Neural progenitor cell (in vitro differentiated cells): ENCODE measurements at regions not wholly inside any gene's neighbourhood (a gene's known extent, or its start where the extent isn't known, plus 50 kb on each side); places are given as distances from the start of the nearest gene placed in this dataset.

Source experiments
- DNase-seq: peaks from one replicate; pipeline ENCODE4 v3.0.0-alpha.2; 2016; ENCODE audit warnings: low spot score
- H2AFZ ChIP-seq: fragments of 200-600 bp; sonication (generic); replicated peaks from 2 replicates; pipeline ENCODE4 v1.6.1; 2016; ENCODE audit warnings: antibody characterized with exemption
- H3F3A ChIP-seq: fragments of 200-600 bp; sonication (generic); 2 replicates; pipeline ENCODE4 v1.6.1; 2016; ENCODE audit warnings: antibody characterized with exemption, low read depth
- H3K27ac ChIP-seq: fragments of 200-600 bp; sonication (generic); 2 replicates; pipeline ENCODE4 v1.5.1; 2016; ENCODE audit warnings: mild to moderate bottlenecking
- H3K27me3 ChIP-seq: fragments of 200-600 bp; sonication (generic); 2 replicates; pipeline ENCODE4 v1.6.1; 2016; ENCODE audit warnings: mild to moderate bottlenecking, moderate library complexity
- H3K36me3 ChIP-seq: fragments of 200-600 bp; sonication (generic); 2 replicates; pipeline ENCODE4 v1.5.1; 2016
- H3K4me1 ChIP-seq: fragments of 200-600 bp; sonication (generic); 2 replicates; pipeline ENCODE4 v1.6.1; 2016; ENCODE audit warnings: mixed run types
- H3K4me2 ChIP-seq: fragments of 200-600 bp; sonication (generic); 2 replicates; pipeline ENCODE4 v1.6.1; 2016
- H3K4me3 ChIP-seq: fragments of 200-600 bp; sonication (generic); 2 replicates; pipeline ENCODE4 v1.5.1; 2016
- H3K79me2 ChIP-seq: fragments of 200-600 bp; sonication (generic); 2 replicates; pipeline ENCODE4 v1.6.1; 2016; ENCODE audit warnings: low read depth
- H3K9ac ChIP-seq: fragments of 200-600 bp; sonication (generic); 2 replicates; pipeline ENCODE4 v1.6.1; 2016
- H3K9me3 ChIP-seq: fragments of 200-600 bp; sonication (generic); 2 replicates; pipeline ENCODE4 v1.5.1; 2016; ENCODE audit warnings: low read depth
- H4K20me1 ChIP-seq: fragments of 200-600 bp; sonication (generic); 2 replicates; pipeline ENCODE4 v1.6.1; 2016; ENCODE audit warnings: low read depth
- H3K27ac Mint-ChIP-seq: 3 replicates; pipeline ENCODE4 v1.8.0; 2021; ENCODE audit warnings: mixed read lengths
- H3K27me3 Mint-ChIP-seq: 2 replicates; pipeline ENCODE4 v1.8.0; 2022; ENCODE audit warnings: low read depth, mild to moderate bottlenecking, inconsistent platforms, moderate library complexity, mixed read lengths; ENCODE audit not compliant: insufficient read depth
- H3K36me3 Mint-ChIP-seq: 3 replicates; pipeline ENCODE4 v1.8.0; 2021; ENCODE audit warnings: mixed read lengths
- H3K4me1 Mint-ChIP-seq: 3 replicates; pipeline ENCODE4 v1.8.0; 2021; ENCODE audit warnings: mixed read lengths
- H3K4me3 Mint-ChIP-seq: 3 replicates; pipeline ENCODE4 v1.8.0; 2021; ENCODE audit warnings: mild to moderate bottlenecking, moderate library complexity, mixed read lengths
- H3K9me3 Mint-ChIP-seq: 3 replicates; pipeline ENCODE4 v1.8.0; 2020; ENCODE audit warnings: mixed read lengths
- CTCF ChIP-seq: fragments of 200-600 bp; sonication (generic); IDR thresholded peaks from 2 replicates; pipeline ENCODE4 v1.5.1; 2017; ENCODE audit warnings: antibody characterized with exemption, mild to moderate bottlenecking
- EZH2 ChIP-seq: fragments of 200-600 bp; sonication (generic); IDR thresholded peaks from 2 replicates; pipeline ENCODE4 v1.6.1; 2017; ENCODE audit warnings: antibody characterized with exemption, mild to moderate bottlenecking, moderate library complexity
- EZH2phosphoT487 ChIP-seq: fragments of 200-600 bp; sonication (generic); IDR thresholded peaks from 2 replicates; pipeline ENCODE4 v1.6.1; 2017; ENCODE audit warnings: antibody characterized with exemption

GRCh38 chr7:53811555-53812079, 730.6 kb upstream of the VSTM2A start:
- TF ChIP-seq CTCF (no peak), EZH2 (no peak), EZH2phosphoT487 (no peak)
- Histone ChIP-seq H4K20me1 (no peaks in the 10 kb centered on the region), H3K27ac (no peak overlapping the region), H3K36me3 (no peaks in the 10 kb centered on the region), H3F3A (no peaks in the 10 kb centered on the region), H3K4me1 (no peaks in the 10 kb centered on the region), H3K9me3 (no peaks in the 10 kb centered on the region), H3K27me3 (no peaks in the 10 kb centered on the region), H3K9ac (no peak overlapping the region), H3K4me2 (no peak overlapping the region), H2AFZ (no peak overlapping the region), H3K79me2 (no peaks in the 10 kb centered on the region), H3K4me3 (no peak overlapping the region)
- Mint-ChIP-seq H3K4me1 (no peaks in the 10 kb centered on the region), H3K4me3 (no peak overlapping the region), H3K9me3 (no peaks in the 10 kb centered on the region), H3K27ac (no peak overlapping the region), H3K36me3 (no peaks in the 10 kb centered on the region), H3K27me3 (peaks cover 3% of the 10 kb centered on the region)
- DNase-seq = no peak

- H3K9me3 ChIP-seq = no peaks in the 10 kb centered on the region
- H3K27ac Mint-ChIP-seq = no peak overlapping the region
Measured at GRCh38 chr7:53812135-53812534, 730.0 kb upstream of the VSTM2A start.

GRCh38 chr7:53835301-53835700, 706.9 kb upstream of the VSTM2A start:
- H3K79me2 ChIP-seq = no peaks in the 10 kb centered on the region
- no peaks in the 10 kb centered on the region for H4K20me1 ChIP-seq
- H3K27me3 ChIP-seq = no peaks in the 10 kb centered on the region
- H3K4me2 ChIP-seq = no peak overlapping the region
- H3K27me3 Mint-ChIP-seq = no peaks in the 10 kb centered on the region
- H3K36me3 Mint-ChIP-seq = no peaks in the 10 kb centered on the region
- H3K27ac Mint-ChIP-seq = no peak overlapping the region
- no peak overlapping the region for H3K4me3 Mint-ChIP-seq
- H3K9ac ChIP-seq = no peak overlapping the region
- H3K9me3 ChIP-seq = peaks cover 6% of the 10 kb centered on the region
- peaks cover 9% of the 10 kb centered on the region for H3F3A ChIP-seq
- no peaks in the 10 kb centered on the region for H3K4me1 ChIP-seq
- H3K36me3 ChIP-seq = no peaks in the 10 kb centered on the region
- H3K27ac ChIP-seq = no peak overlapping the region
- H2AFZ ChIP-seq = no peak overlapping the region
- DNase-seq = no peak
- TF ChIP-seq CTCF = no peak
- TF ChIP-seq EZH2 = no peak
- no peak for TF ChIP-seq EZH2phosphoT487
- no peak overlapping the region for H3K4me3 ChIP-seq
- no peaks in the 10 kb centered on the region for H3K9me3 Mint-ChIP-seq
- no peaks in the 10 kb centered on the region for H3K4me1 Mint-ChIP-seq

More at GRCh38 chr7:53812135-53812534, 730.0 kb upstream of the VSTM2A start:
- Histone ChIP-seq H3K36me3 (no peaks in the 10 kb centered on the region), H3K4me3 (no peak overlapping the region), H3K79me2 (no peaks in the 10 kb centered on the region), H3K4me1 (no peaks in the 10 kb centered on the region), H3K9ac (no peak overlapping the region), H3K27me3 (no peaks in the 10 kb centered on the region), H3K4me2 (no peak overlapping the region), H2AFZ (no peak overlapping the region), H4K20me1 (no peaks in the 10 kb centered on the region), H3K27ac (no peak overlapping the region), H3F3A (no peaks in the 10 kb centered on the region)
- no peak for DNase-seq
- Mint-ChIP-seq H3K36me3 (no peaks in the 10 kb centered on the region), H3K4me3 (no peak overlapping the region), H3K4me1 (no peaks in the 10 kb centered on the region), H3K27me3 (peaks cover 3% of the 10 kb centered on the region), H3K9me3 (no peaks in the 10 kb centered on the region)
- TF ChIP-seq EZH2 (no peak), CTCF (no peak), EZH2phosphoT487 (no peak)
